HG03575 (cell line): ENCODE measurements at regions not wholly inside any gene's neighbourhood (a gene's known extent, or its start where the extent isn't known, plus 50 kb on each side); places are given as distances from the start of the nearest gene placed in this dataset.
"Not testable (repeated sequence)": the region's sequence is repeated elsewhere in the genome, so short reads cannot be mapped to it uniquely, and the experiment has no call there.

Source experiments
- ATAC-seq: cut with Tn5 transposase; IDR thresholded peaks from one replicate; pipeline ENCODE4 v1.9.1; 2021; ENCODE audit not compliant: unreplicated experiment, insufficient number of reproducible peaks, low FRiP score; ENCODE audit errors: extremely low read depth

DNA sequence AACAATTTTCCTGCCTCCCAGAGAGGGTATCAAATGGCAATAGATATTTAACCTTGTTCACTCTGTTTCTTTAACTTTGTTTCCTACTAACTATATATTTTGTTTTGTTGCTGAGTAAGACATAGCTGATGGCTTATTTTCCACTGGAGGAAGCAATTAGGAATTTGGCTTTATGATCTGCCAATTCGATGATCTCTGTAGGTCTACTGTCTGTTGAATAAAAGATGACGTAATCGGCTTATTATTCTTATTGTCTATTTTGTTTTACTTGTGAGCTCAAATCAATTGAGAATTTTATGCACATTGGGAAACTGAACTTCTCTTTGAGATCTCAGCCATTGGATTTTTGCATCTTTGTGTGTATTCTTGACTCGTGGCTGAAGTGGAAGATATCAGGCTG, 862.6 kb downstream of the EFNB2 start:
- no peak for ATAC-seq

GRCh38 chr13:105671131-105671530, 864.3 kb downstream of the EFNB2 start:
- not testable (repeated sequence) for ATAC-seq

DNA sequence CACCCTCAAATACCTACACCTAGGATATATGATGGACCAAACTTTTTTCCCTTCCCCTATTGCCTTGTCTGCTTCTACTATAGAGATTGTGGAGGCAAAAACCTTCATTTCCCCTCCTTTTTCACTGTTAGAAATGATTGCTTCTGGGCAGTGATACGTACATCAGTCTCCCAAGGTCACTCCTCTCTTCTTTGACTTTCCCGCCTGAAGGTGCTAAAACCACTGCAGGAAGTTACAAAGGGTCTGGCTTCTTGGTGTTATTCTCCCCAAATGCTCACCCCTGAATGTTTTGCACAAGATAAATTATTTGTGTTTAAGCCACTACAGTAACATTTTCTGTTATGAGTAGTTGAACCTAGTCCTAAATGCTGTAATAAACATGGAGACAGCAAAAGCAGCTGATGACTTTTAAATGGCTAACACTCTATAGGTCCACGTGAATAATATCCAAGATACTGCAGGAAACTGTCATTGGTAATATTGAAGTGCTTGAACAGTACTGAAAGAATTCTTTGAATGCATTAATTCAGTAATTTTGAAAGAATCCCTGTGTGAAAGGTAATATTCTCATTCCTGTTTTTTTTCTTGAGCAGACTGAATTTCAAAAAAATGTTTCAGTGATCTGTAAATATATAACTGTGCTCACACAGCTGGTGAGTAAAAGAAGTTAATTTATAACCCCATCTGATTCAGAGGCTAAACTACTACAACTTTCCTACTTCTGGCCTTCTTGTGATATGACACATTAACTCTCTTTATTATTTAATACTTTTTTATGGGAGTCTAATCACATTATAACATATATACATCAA, 865.1 kb downstream of the EFNB2 start:
- no peak for ATAC-seq

DNA sequence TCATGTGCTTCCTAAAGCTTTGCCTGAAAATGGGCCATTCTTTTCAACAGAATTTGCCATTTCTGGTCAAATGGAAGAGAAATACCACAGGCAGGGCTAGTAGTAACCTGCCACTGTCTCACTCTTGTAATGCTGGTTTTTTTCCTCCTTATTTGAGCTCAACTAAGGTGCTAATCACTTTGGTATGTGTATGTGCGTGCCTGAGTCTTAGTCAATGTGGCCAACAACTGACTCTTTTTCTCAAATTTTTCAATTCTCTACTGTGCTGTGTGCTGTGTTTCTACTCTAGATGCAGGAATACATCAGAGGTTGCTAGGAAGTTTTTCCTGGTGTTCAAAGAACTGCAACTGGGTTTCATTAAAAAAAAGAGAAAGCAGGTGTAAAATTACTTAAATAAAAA, 870.2 kb downstream of the EFNB2 start:
- ATAC-seq = no peak

DNA sequence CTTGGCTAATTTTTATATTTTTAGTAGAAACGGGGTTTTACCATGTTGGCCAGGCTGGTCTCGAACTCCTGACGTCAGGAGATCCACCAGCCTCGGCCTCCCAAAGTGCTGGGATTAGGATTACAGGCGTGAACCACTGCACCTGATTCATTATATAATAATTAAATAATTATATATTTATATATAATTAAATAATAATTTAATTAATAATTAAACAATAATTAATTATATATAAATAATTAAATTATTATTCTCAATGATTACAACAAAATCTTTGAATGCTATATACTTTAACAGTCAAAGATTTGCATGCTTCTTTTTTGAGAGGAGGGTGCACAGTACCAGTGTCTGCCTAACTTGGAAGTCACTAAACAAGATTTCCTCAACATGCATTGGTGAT, 872.3 kb downstream of the EFNB2 start:
- no peak for ATAC-seq

- no peak for ATAC-seq
Observed at GRCh38 chr13:105660561-105660960, 874.9 kb downstream of the EFNB2 start.

DNA sequence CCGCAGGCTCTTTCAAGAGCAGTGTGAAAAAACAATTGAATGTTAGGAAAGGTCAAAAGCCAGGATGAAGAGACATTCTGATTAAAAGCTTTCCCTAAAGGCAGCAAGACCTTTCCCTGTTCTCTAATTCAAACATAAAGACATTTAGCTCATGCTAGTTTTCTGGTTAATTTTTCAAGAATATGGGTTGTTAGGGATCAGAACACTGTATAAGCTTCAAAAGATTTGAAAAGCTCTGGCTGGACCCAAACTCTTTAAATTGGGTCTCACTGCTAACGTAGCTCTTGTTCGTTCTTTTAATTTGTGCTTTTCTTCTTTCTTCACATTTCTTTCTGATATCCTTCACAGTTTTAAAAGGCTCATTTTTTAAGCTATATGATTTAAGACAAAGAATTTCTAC, 877.0 kb downstream of the EFNB2 start:
- no peak for ATAC-seq

DNA sequence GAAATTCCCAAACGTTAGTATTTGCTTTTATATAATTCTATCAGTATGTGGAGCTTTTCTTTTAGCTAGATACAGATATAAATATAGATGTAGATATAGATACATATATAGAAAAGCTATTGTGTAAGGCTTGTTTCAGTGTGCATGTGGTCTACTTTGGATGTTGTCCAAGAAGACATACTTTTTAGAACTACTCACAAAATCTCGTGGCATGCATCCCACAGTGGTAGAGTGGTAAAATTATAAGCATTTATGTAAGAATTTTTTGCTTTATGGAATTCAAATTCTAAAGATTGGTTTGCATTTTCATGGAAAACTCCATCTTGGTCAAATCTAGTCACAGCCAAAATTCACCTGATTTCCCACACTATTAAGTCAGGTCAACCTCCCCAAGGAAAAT, 880.4 kb downstream of the EFNB2 start:
- ATAC-seq = no peak

DNA sequence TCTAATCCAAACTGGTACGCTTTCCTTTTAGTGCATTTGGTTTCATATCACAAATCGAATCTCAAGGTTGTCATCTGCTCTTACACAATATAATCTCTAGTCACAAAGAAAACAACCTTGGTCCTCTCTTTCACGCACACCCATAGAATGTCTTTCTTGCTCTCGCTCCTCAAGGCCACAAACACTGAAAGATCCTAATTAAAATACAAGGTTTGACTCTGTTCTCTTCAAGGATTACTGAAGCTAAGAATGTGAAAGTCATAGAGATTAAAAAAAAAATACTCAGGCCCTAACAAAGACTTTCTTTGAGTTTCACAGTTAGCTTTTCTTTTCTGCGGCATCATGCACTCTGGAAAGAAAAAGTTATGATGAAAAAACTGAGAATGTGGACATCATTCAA, 891.5 kb downstream of the EFNB2 start:
- no peak for ATAC-seq

GRCh38 chr13:105642511-105642958, 892.9 kb downstream of the EFNB2 start:
- no peak for ATAC-seq

DNA sequence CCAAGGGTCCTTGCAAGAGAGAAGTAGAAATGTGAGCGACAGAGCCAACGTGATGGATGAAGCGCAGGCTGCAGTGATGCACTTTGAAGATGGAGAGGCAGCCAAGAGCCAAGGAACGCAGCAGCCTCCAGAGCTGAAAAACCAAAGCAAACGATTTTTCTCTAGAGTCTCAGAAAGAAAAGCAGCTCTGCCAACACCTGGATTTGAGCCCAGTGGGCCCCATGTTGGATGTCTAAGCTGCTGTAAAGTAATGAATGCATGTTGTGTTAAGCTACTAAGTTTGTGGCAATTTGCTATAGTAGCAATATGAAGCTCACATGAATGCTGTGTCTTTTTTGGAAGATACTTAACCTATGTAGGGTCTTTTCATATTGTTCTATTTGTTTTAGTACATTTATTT, 894.3 kb downstream of the EFNB2 start:
- no peak for ATAC-seq

DNA sequence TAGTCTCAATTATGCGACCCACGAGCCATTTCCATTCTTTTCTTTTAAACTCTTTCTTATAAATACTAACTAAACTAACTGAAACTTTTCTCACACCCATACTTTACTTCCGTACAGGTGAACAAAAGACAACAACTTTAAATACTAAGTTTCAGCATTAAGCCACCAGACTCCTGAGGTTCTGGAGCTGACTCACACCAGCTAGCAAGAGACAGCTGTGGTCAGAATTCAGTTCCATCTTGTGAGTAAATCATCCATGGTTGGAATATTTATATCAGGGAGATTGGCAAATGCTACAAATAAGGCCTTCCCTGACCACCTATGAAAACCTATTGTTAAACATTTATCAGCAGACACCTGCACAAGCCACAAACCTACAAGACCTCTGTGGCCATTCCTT, 897.0 kb downstream of the EFNB2 start:
- ATAC-seq = no peak

GRCh38 chr13:105634059-105634458, 901.4 kb downstream of the EFNB2 start:
- ATAC-seq = no peak

DNA sequence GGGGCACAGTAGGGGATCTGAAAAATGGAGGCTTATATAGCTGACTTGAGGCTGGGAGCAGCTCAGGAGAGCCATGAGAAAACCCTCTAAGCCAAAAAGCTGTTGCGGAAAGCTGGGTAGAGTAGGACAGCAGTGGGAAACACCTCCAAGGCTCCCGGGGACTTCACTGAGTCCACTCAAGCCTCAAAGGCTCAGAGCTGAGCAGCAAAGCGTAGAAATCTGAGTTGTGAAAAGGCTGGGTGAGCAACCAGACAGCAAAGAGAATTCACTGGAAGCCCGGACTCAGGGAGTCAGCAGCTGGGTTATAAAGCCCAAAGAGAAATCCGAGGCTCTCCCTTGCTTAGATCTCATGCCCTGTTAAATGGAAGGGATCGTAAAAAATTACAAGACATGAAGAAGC, 905.0 kb downstream of the EFNB2 start:
- no peak for ATAC-seq

DNA sequence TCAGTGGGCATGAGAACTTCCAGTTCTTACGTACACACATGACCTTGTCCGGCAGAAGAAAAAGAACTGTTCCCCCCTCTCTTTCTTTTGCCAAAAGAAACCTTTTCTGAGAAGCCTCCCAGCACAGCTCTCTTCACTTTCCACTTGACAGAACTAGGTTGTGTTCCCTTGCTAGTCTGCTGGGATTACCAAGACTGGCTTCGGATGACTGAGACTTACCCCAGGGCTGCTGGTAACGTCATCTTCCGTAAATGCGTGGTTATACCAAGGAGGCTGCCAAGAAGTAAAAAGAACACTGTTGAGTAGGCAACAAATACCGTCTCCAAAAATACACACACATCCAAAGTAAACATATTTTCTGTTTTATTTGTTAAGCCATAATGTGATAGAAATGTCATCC, 908.2 kb downstream of the EFNB2 start:
- ATAC-seq = no peak

- ATAC-seq = no peak
Observed at GRCh38 chr13:105625691-105626090, 909.8 kb downstream of the EFNB2 start.

DNA sequence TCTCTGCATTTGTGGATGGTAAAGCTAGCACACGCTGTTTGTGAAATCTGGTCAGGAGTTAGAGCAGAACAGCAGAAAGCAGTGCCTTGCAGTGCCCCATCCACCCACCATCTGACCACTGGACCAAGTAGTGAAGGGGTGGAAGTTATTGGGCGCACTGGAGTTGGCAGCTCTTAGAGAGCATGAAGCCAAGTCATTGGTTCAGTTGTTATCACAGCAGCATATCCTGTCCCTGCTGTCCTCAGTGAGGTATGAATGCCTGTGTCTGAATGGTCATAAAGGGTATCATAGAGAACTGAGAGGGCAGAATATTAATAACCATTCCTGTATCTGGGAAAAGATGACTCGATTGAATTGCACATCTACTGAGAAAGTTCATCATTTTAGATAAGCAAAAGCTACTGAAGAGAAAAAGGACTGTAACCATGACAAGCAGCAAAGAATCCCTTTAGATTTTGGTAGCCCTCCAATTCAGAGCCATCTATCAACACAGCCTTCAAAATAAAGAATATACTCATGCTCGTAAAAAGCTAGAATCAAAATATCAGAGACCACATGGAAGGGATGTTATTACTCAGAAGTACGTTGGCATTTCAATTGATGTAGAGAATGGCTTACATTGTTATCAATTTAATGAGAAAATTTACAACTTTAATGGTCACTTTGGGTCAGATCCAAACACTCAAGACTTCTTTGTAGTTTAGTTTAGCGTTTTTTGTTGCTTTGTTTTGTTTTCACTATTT, 919.0 kb downstream of the EFNB2 start:
- ATAC-seq = no peak

DNA sequence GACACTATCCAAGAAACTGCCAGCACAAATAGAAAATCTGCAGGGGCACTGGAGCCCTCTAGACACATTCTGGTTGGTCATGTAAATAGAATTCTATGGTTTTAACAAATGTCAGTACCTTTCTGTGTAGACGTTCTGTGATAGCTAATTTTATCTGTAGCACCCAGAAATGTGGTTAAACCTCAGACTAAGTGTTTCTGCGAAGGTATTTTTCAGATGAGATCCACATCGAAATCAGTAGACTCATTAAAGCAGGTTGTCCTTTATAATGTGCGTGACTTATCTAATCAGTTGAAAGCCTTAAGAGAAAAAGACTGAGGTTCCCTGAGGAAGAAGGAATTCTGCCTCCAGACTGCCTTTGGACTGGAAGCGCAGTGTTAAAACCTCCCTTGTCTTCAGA, 922.9 kb downstream of the EFNB2 start:
- ATAC-seq = no peak

- ATAC-seq = no peak
Observed at GRCh38 chr13:105611424-105611823, 924.0 kb downstream of the EFNB2 start.

DNA sequence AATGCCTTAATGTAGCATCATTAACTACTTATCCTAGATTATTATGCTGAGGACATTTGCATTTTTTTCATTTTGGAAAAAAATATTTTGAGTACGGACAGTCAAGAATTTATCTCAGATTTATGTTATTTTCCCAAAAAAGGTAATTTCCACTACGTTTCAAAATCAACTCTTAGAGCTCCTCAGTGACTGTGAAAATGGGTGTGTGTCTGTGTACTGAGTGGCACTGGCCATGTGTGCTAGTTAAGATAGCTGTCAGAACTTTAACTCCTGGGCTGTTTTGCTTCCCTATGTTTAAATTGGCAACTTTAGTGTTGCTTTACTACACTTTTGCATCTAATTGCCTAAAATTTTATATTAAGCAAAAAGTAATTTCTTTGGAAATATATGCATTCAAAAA, 927.4 kb downstream of the EFNB2 start:
- ATAC-seq = no peak
